Occipital lobe (tissue), 1 donor: ENCODE measurements at regions not wholly inside any gene's neighbourhood (a gene's known extent, or its start where the extent isn't known, plus 50 kb on each side); places are given as distances from the start of the nearest gene placed in this dataset.

ENCODE experiments used
- DNase-seq: peaks from one replicate; lab custom pipeline; 2025; lab: John Stamatoyannopoulos, UW

DNA sequence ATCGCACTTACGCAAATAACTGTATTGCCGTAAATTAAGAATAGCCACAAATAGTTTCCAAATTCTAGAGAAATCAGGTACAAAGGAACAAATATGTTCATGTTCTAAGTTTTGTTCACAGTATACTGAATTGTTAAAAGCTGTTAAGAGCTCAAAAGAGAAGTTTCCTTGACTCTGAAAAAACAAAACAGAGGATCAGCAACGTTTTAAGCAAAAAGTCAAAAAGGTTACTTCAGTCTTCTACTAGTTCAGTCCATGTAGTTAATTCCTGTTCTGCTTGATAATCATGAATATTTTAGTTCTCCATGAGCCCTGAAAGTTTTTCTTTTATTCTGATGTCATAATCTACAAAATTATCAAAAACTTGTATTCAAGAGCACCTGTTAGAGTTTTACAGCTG, 128.6 kb upstream of the MAST4 start:
- DNase-seq = no peak

DNA sequence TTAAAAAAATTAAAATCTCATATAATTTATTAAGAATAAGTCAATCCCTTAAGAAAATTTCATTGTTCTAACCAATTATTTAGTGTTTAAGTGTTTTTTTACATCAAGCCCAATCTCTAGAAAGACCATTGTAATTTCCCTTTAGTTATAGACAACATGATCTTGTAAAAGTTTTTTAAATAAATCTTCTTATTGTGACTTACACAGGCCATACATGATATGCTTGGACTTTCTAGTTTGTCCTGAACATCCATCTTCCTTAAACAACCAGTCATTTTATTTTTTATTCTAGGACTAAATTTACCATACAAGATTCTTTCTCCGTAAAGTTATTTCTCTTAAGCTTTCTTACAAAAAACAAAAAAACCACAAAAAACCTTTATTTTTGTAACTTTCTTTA, 126.5 kb upstream of the MAST4 start:
- no peak for DNase-seq

DNA sequence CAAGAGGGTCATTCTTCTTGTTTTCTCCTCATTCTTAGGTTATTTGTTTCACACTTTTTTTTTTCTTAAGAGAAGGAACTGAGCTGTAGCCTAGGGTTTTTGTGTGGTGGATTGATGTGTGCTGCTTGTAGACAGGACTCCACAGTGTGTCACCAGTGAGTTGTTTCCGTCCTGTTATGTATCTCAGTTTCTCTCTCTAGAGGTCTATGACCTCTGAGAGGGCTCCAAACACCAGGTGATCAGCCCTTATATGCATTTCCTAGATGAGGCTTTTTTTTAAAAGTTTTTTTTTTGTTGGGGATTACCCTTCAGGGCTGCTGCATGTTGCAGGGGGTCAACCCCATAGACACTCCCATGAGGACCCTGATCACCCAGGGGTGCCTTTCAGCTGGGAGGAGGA, 124.2 kb upstream of the MAST4 start:
- no peak for DNase-seq

DNA sequence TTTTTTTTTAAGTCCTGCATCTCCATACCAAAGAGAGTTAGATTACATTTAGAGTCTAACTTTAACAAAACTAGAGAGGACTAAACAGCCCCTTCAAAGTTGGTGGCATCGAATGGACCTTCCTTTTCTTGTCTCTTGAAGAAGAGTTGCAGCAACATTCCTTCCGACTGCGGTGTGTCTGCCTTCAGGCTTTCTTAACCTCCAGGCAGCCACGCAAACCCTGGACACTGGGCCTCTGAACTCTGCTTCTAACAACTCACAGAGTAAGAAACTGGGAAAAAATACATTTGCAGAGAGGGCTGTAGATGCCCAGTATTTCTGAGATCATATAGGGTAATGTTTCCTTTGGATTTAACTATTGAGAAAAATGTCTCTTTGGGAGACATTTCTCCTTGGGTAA, 120.5 kb upstream of the MAST4 start:
- no peak for DNase-seq

DNA sequence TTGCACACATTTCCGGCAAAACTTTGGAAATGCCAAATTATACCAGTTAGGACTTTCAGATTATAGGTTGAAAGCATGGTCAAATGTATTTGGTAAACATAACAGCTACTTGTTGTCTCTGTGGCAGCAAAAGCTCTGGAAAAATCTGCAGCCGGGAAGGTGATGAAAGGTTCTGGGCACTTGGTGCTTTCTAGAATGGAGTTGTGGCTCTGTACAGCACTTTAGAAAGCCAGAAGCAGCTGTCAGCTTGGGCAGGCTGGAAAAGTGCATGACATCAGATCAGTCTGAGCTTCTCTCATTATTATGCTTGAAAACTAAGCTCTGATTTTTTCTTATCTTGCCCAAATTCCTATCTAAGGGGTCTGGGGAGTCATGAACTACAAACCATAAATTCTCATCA, 118.6 kb upstream of the MAST4 start:
- no peak for DNase-seq

DNA sequence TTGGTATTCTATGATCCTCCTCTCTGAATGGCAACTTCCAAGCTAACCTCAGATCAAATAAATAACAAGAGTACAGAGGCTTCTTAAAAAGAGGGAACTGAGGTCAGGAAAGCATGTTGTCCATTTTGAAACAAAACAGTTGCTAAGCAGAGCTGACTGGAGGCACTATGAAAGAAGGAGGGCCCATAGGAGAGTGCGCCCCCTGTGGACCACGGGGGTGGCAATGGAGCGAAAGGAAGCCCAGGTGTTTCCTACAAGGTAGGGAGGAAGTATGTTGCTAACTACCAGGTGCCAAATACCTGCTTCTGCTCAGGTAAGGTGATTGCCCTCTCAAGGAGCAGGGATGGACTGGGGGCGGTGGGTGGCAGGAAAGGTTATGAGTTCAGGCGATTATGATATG, 101.8 kb upstream of the MAST4 start:
- no peak for DNase-seq

DNA sequence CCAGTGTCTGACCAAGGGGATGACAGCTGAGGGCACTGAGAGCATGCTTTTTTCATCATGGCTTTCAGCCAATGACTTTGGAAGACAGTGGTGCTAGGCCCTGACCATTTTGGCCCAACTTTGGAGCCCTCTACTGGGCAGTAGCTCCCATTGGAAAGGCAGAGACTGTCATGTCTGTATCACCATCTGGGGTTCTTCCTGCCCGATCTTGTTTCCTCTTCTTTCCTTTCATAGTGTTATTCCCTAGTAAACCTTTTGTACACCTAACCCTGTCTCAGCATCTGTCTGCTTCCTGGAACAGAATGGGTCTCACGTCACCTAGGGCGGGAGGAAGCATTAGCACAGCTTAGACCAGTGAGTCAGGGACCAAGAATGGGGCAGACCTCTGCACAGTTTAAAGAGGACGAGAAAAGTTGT, 97.4 kb upstream of the MAST4 start:
- DNase-seq = no peak

DNA sequence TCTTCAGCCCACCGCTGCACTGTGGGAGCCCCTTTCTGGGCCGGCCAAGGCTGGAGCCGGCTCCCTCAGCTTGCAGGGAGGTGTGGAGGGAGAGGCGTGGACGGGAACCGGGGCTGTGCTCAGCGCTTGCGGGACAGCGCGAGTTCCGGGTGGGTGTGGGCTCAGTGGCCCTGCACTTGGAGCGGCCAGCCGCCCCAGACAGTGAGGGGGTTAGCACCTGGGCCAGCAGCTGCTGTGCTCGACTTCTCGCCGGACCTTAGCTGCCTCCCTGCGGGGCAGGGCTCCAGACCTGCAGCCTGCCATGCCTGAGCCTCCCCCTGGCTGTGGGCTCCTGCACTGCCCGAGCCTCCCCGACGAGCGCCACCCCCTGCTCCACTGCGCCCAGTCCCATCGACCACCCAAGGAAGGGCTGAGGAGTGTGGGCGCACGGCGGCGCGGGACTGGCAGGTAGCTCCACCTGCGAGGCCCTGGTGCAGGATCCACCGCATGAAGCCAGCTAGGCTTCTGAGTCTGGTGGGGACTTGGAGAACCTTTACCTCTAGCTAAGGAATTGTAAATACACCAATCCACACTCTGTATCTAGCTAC, 92.9 kb upstream of the MAST4 start:
- DNase-seq = no peak

DNA sequence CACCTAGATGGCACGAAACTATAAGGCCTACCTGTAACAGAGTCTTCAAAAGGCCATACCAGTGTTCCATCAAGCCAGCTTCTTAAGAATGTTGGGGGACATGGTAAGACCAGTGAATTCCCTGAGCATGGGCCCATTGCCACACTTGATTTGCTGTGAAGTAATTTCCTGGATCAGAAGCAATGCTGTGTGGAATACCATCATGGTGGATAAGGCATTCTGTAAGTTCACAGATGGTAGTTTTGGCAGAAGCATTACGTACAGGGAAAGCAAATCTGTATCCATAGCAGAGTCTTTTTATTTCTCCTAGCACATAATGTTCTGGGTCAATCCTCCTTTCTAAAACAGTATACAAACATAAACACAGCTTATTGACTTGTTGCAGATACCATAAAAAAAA, 89.1 kb upstream of the MAST4 start:
- DNase-seq = no peak

DNA sequence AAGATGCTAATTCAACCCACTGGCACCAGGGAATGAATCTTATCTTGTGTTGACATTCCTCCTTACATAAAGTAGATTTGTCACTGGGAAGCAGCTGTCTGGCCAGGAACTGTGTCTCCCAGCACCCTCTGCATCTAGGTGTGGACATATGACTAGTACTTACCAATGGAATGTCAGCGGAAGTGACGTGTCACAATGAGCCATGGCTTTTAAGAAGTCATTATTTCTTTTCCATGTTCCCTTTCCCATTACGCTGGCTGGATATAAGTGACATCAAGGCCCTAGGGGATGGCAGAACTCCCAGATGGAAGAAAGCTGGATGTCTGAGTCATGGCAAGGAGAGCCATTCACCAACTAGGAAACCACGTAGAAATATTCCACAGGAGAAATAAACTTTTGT, 84.7 kb upstream of the MAST4 start:
- DNase-seq = no peak

DNA sequence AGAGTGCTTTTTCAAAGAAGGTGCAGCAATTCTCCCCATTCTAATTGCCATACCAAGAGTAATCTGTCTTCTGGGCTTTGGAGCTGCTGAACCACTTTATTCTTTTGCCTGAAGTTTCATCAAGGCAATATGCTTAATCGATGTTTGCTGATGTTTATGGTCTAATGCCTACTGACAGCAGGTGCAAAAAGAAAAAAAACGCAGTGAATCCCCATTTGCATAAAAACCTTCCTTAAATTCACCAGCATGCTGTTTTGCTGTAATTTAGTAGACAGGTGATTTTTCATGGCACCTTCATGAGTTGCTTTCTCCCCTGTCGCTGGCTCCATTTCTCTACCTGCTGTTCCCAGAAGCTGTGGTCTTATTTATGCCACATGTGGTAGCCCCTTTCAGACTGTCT, 83.1 kb upstream of the MAST4 start:
- DNase-seq = no peak

DNA sequence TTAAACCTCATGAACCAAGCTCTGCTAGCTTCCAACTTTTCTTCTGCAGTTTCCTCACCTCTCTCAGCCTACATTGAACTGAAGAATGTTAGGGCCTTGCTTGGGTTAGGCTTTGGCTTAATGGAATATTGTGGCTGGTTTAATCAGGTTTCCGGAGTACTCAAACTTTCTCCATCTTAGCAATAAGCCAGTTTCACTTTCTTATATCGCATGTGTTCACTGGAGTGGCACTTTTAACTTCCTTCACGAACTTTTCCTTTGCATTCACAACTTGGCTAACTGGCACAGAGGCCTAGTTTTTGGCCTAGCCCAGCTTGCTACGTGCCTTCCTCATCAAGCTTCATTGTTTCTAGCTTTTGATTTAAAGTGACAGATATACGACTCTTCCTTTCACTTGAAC, 81.0 kb upstream of the MAST4 start:
- DNase-seq = no peak

DNA sequence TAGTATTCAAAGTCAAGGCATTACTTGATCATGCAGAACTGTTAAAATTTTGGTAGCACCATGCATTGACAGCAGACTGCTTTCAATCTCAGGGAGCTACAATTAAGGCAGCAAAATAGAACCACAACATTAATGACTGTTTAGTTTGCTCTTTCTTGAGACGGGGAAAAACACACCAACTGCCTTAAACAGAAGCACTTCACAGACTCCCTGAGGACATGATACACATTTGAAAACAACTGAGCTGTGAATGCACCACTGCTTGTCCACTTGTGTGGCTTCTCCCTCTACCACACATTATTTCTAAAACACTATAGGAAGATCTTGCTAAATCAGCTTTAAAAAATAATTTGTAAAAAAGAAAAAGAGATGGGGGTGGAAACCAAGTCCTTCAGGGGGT, 79.6 kb upstream of the MAST4 start:
- DNase-seq = no peak

DNA sequence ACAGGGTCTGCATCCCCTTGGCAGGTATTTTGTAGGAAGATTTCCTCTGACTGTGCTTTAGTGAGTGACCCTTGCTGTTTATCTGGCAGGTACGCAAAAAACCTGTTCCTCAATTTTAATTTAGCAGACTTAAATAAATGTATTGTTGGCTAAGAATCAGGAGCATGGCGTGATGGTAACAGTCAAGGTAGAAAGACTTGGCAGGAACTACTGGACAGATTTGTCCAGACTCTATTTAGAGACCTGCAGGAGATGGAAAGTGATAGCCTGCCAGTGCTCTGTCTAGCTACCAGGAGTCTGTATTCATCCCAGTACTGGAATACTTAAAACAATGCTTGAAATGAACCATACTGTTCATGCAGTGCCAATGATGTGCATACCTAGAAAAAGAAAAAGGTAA, 78.8 kb upstream of the MAST4 start:
- no peak for DNase-seq

DNA sequence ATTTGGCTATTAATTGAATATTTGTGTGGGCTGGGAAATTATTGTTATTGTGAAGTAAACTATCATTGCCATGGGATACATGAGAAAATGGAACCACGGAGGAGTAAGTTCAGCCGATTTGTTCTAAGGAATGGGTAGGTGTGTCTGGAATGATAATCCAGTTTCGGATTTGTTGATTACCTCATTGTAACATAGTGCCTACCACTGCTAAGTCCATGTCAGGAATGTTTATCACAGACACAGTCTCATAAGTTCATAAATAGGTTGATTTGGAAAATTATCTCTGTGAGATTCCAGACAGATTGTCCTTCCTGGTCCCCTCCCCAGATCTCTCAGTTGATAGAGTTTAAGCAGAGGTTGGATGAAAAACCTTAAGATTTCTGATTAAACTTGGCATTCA, 78.1 kb upstream of the MAST4 start:
- no peak for DNase-seq

DNA sequence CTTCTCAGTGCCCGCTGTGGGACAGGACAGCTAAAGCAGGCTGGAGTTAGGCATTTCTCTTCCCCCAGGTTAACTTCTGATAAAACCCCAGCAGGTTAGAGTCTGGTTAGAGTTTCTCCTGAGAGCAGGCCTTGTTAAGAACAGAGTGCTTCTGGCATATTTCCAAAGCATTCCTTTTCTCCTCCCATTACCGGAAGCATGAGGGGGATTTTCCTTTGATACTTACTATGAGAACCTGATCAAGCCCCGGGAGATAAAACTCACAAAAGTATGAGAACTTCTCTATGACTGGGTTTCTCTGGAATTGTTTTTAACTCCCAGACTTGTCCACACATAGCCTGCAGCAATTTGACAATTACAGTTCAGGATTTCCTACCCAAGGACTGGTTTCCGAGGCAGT, 77.4 kb upstream of the MAST4 start:
- DNase-seq = no peak

DNA sequence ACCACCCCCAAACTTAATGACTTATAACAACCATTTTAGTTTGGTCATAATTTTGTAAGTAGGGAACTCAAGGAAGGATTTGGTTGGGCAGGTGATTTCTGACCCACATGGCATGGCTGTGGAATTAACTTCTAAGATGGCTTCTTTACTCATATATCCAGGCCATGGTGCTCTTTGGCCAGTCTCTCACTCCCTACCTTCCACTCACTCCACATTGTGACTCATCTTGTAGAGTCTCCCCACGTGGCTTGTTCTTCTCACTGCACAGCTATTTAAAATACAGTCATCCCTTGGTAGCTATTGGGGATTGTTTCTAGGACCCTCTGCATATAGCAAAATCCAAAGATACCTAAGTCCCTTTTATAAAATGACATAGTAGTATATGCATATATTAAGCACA, 76.6 kb upstream of the MAST4 start:
- no peak for DNase-seq

DNA sequence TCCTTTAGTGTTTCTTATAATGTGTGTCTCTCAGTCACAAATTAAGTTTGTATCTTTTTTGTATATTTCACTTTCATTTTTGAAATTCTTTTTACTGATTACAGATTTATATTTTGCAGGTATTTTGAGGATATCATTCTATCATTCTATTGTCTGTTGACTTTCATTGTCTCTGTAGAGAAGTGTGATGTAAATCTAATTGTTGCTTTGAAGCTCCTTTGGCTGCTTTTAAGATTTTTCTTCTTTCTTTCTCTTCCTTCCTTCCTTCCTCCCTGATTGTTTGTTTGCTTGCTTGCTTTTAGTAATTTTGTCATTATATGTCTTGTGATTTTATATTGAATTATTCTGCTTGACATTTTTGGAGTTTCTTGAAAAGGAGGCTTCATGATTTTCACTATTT, 75.3 kb upstream of the MAST4 start:
- no peak for DNase-seq

DNA sequence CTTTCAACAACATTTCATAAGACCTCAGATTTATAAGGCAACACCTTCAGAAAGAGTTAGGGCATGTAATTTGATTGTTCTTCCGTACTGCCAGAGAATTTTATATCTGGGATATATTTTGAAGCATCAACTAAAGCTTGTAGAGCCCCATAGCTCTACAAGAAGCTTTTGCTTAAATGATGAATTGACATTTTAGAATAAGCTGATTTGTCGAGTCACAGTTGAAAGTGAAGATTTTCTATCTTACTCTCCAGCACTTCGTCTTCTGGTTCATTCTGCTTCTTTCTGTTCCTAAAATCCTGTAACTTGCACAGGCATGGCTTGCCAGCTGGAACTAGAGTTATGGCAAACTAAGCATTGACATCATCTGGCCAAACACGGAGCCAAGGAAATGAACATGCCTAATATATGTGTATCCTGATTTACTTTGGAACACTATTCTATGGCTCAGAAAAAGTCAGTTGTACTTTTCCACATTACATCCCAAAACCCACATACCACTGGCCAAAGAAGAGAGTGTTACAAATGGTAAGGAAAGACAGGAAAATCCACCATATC, 68.6 kb upstream of the MAST4 start:
- DNase-seq = no peak

DNA sequence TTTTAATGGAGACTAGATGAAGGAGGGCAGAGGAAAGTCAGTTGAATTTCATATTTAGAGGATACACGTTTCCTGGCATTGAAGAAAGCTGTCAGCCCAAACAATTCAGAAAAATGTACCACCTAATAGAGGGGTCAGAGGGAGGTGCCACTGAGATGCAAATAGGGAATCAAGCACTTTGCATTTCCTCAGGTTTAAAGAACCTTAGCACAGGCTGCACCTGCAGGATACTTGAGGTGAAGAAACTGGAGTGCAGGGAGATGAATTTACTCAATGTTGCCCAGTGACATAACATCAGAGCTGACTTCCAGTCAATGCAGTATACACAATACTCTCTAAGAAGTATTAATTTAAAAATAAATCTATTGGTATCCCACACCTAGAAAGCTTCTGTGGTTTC, 67.0 kb upstream of the MAST4 start:
- no peak for DNase-seq

DNA sequence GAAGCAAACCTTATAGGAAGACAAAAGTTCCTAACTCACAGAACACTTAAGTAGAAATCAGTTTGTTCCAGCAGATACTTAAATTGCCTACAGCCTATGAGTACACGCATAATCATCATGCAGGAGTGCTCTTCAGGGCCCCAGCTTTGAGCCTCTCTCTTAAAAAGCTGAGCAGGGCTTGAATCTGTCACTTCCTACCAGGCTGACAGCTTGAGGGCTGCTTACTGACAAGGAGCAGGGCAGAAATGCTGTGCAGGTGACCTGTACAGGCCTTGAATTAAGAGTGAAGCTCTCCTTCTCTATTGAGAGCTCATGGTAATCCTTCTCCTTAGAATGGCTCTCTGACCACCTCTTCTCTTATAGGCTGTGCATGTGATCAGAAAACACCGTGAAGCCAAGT, 66.5 kb upstream of the MAST4 start:
- DNase-seq = no peak

DNA sequence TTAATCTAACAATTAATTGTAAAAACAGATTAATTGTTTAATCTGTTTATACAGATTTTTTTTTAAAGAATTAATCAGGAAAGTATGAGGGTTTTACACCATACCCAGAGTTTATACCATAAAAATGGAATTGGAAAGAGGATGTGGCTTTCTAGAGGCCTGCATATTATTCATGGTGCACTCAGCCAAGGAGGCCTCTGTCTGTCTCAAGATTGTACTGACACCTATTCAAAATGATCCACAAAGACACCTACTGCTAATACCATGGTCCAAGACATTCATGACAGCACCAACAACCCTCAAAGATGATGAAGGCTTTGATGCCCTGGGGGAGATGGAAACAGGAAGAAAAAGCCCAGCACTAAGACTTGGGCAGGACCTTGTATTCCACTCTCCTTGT, 58.1 kb upstream of the MAST4 start:
- DNase-seq = no peak

DNA sequence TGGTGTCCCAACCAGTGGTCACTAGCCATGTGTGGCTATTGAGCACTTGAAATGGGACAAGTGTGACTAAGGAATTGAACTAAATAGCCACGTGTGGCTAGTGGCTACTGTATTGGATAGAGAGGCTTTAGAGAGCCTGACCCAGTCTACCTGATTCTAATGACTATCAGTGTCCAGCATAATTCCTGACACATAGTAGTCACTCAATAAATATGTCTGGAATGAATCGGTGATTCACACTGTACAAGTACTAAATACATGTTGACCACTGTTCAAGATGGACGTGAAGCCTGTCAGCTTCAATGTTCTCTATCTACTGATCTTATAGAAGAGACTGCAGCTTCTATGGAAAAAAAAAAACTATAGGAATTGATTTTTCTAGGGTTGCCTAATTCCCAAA, 57.7 kb upstream of the MAST4 start:
- no peak for DNase-seq

DNA sequence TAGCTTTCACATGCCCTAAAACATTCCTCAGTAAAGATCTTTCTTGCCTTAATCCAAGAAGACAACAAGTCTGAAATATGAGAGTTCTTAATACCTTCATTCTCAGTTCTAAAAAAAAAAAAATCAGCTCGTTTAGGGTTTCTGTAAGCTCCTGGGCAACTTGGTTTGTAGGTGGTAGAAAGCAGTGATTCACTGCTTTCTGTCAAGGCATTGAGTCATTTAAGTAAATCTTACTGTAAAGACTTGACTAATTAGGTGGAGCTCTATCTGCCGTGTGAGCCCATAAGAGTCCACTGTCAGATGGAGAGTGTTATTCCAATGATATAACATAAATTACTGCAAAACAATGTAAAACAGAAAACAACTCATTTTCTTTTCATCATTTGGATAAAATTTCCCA, 56.1 kb upstream of the MAST4 start:
- DNase-seq = no peak
